NCI-H526 treated with DMSO at 0.1 percent for 48 hours (cell line): ENCODE measurements at regions not wholly inside any gene's neighbourhood (a gene's known extent, or its start where the extent isn't known, plus 50 kb on each side); places are given as distances from the start of the nearest gene placed in this dataset.

Experiments
- DNase-seq: peaks from one replicate; lab custom pipeline; 2025; lab: John Stamatoyannopoulos, UW

GRCh38 chr21:27429710-27430341 is 462.9 kb upstream of the ADAMTS5 start:
- no peak for DNase-seq

GRCh38 chr21:27426196-27426595 is 459.3 kb upstream of the ADAMTS5 start:
- no peak for DNase-seq

- no peak for DNase-seq
Observed at GRCh38 chr21:27425574-27425973, 458.7 kb upstream of the ADAMTS5 start.

GRCh38 chr21:27425172-27425571 is 458.3 kb upstream of the ADAMTS5 start:
- DNase-seq: no peak

- no peak for DNase-seq
Observed at GRCh38 chr21:27424601-27425000, 457.7 kb upstream of the ADAMTS5 start.

- no peak for DNase-seq
Observed at GRCh38 chr21:27423906-27424595, 457.2 kb upstream of the ADAMTS5 start.

GRCh38 chr21:27423038-27423437 is 456.1 kb upstream of the ADAMTS5 start:
- DNase-seq: no peak

GRCh38 chr21:27422435-27422834 is 455.5 kb upstream of the ADAMTS5 start:
- DNase-seq: no peak

- no peak for DNase-seq
Observed at GRCh38 chr21:27421654-27422053, 454.8 kb upstream of the ADAMTS5 start.

- DNase-seq: no peak
Observed at GRCh38 chr21:27419153-27419552, 452.3 kb upstream of the ADAMTS5 start.

GRCh38 chr21:27418346-27418745 is 451.5 kb upstream of the ADAMTS5 start:
- no peak for DNase-seq

GRCh38 chr21:27412530-27412929 is 445.6 kb upstream of the ADAMTS5 start:
- DNase-seq: no peak

GRCh38 chr21:27408826-27409225 is 441.9 kb upstream of the ADAMTS5 start:
- DNase-seq: no peak

GRCh38 chr21:27407271-27407670 is 440.4 kb upstream of the ADAMTS5 start:
- DNase-seq: no peak

- DNase-seq: no peak
Observed at GRCh38 chr21:27406300-27407009, 439.6 kb upstream of the ADAMTS5 start.

GRCh38 chr21:27403011-27403410 is 436.1 kb upstream of the ADAMTS5 start:
- DNase-seq: no peak

GRCh38 chr21:27400045-27400444 is 433.2 kb upstream of the ADAMTS5 start:
- no peak for DNase-seq

- DNase-seq: no peak
Observed at GRCh38 chr21:27397578-27397977, 430.7 kb upstream of the ADAMTS5 start.

GRCh38 chr21:27393726-27394125 is 426.8 kb upstream of the ADAMTS5 start:
- no peak for DNase-seq

GRCh38 chr21:27391990-27392389 is 425.1 kb upstream of the ADAMTS5 start:
- no peak for DNase-seq

- no peak for DNase-seq
Observed at GRCh38 chr21:27390384-27390783, 423.5 kb upstream of the ADAMTS5 start.

- DNase-seq: no peak
Observed at GRCh38 chr21:27388825-27389224, 421.9 kb upstream of the ADAMTS5 start.

GRCh38 chr21:27382404-27382803 is 415.5 kb upstream of the ADAMTS5 start:
- no peak for DNase-seq
